GM21786 (cell line): ENCODE measurements at regions not wholly inside any gene's neighbourhood (a gene's known extent, or its start where the extent isn't known, plus 50 kb on each side); places are given as distances from the start of the nearest gene placed in this dataset.
"Not testable (repeated sequence)": the region's sequence is repeated elsewhere in the genome, so short reads cannot be mapped to it uniquely, and the experiment has no call there.

Experiments used
- ATAC-seq: cut with Tn5 transposase; IDR thresholded peaks from one replicate; pipeline ENCODE4 v1.9.1; 2021; ENCODE audit not compliant: unreplicated experiment

DNA sequence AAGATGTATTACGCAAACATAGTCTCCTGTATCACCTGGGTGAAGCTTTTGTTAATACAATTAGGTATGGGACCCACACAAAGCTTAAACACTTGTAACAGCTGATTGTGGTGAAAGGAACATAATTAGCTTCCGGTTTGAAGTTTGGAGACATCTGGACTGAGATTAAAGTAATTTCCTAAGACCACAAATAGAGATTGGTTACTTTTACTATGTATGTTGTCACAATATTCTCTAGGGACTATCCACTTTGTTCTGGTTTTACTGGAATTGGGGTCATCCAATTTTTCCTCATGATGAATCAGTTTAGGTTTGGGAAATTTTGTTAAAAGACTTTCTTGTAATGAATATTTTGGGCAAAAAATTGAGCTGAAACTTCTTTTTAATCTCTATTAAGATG lies 71.8 kb upstream of the SAMSN1 start:
- no peak for ATAC-seq

GRCh38 chr21:14617040-14617393 lies 70.9 kb upstream of the SAMSN1 start:
- no peak for ATAC-seq

GRCh38 chr21:14616380-14617039 lies 70.4 kb upstream of the SAMSN1 start:
- ATAC-seq = no peak

DNA sequence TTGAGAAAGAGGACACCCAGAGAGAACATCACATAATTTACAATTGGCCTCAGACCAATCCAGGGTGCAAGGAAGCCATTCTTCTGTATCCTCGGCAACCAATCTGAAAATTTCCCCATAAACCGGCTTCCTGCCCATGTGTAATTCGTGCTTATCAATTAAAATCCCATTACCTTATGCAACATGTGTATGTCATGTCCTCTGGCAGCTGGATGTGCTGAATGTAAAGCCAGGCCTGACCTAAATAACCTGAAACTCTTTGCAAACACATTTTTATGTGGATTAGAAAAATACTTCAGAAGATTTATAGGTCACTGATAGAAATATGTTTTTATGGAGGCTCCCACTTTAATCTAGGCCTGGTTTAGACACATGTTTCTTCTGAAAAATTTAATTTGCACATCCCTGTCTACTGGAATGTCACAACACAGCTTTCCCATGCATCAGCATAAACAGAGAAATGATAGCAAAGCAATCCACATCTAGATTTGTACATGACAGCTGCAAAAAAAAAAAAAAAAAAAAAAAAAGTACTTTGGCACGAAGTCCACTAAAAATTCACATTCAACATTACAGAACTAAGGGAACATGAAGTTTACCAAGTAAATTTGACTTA lies 69.4 kb upstream of the SAMSN1 start:
- ATAC-seq = no peak

GRCh38 chr21:14614287-14614686 lies 68.2 kb upstream of the SAMSN1 start:
- no peak for ATAC-seq

GRCh38 chr21:14613486-14614224 lies 67.5 kb upstream of the SAMSN1 start:
- no peak for ATAC-seq

GRCh38 chr21:14610119-14610518 lies 64.0 kb upstream of the SAMSN1 start:
- not testable (repeated sequence) for ATAC-seq

DNA sequence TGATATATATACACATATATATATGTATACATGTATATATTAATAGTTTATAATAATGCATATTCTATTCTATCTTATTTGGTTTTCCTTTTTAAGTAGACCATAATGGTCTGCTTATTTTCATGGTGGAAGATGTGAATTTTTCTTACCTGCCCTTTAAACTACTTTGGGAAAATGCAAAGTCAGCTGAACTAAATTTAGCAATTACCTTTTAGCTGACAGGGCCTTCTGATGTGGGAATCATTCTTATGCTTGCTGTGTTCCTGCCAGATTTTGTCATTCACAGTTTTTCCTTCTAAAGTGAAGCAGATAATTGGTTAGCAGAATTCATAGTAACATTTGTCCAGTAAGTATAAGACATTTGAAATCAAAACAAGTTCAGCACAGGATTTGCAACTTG lies 63.2 kb upstream of the SAMSN1 start:
- no peak for ATAC-seq

- ATAC-seq = no peak
These were observed 61.1 kb upstream of the SAMSN1 start for GRCh38 chr21:14607262-14607661.

DNA sequence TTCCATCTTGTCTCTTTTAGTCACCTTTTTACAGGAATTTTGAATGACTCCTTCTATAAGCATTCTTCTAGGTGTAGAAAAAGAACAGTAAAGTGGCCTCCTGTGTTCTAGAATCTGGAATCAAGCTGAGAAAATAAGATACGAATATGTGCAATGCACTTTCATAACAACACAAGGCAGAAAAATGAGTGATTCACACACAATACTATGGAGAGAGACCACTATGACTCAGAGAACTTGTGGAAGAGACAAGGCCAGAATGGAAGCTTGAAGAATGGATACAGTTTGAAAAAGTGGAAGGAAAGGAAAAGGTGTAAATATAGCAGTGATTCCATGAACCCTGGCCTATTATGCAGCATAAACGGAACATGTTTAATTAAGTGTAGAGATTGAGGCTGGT lies 57.1 kb upstream of the SAMSN1 start:
- no peak for ATAC-seq

- peak; percentile 83 for ATAC-seq
These were observed 56.4 kb upstream of the SAMSN1 start for GRCh38 chr21:14602382-14602958.

DNA sequence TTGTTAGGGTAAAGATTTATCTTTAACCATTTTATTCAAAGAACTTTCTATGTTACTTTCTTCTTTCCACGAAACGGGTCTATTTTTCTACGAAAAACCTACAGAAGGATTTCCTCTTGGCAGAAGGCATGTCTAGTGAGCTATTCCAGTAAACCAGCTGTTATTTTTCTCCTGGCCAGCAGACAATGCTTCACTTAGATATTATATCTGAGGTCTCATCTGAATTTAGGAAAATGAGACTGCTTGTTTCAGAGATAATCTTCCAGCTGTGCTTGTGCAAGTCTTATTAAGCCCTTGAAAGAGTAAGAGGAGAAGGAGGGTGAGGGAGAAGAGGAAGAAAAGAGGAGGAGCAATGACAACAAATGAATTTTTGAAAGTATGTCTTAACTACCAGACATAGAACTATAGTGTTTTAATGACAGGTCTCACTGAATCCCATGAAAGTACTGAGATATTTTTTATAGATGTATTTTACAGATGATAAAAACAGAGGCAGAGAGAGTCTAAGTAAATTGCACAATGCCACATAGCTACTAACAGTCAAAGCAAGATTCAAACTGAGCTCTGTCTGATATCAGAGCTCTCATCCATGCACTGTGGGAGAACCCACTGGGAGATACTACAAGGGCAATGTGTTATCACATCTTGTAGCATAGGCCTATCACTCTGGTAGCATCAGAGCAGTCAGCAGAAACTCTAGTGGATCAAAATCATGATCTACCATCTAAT lies 54.6 kb upstream of the SAMSN1 start:
- no peak for ATAC-seq

DNA sequence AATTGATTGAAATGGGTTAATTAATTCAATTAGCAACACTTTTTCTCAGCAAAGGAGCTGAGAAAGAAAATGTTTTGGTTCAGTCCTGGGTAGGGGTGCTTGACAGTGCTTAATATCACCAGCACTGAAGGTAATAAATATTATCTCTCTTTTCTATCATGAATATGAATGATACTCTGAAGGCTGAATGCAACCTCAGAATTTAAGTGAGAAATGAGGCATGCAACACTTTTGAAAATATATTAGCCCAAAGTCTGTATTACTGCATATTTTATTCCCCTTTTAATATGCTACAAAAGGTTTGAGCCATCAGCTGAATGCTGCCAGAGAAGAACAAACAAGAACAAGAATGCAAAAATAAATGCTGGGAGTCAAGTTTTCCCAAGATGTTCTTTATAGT lies 52.0 kb upstream of the SAMSN1 start:
- ATAC-seq = no peak
